Endothelial cell of umbilical vein (primary cell): ENCODE measurements at regions not wholly inside any gene's neighbourhood (a gene's known extent, or its start where the extent isn't known, plus 50 kb on each side); places are given as distances from the start of the nearest gene placed in this dataset.

ENCODE experiments used
- BruUV-seq: library from RNA; stranded (reverse); fragments of 400-500 nt; replicated peaks from 2 replicates; lab custom pipeline; 2021; lab: Mats Ljungman, UMichigan
- CTCF ChIA-PET: fragments of 300-600, 350-600 bp; sonication (Branson Sonifier 250); formaldehyde crosslinking; loops from one replicate; lab custom pipeline; 2021; ENCODE audit warnings: antibody characterized with exemption, inconsistent platforms; lab: Charles Lee
- POLR2A ChIA-PET: fragments of 300-600, 350-600 bp; sonication (Branson Sonifier 250); formaldehyde crosslinking; loops from one replicate; lab custom pipeline; 2021; ENCODE audit warnings: antibody characterized with exemption, inconsistent platforms; lab: Charles Lee
- DNase-seq: peaks from one replicate; pipeline ENCODE4 v3.0.0-alpha.2; 2011; ENCODE audit warnings: low read depth, low spot score
- FAIRE-seq: peaks from 2 replicates; lab custom pipeline; 2011; peaks lifted over from hg19 to GRCh38; lab: Jason Lieb, UNC
- H2AFZ ChIP-seq: 2 replicates; pipeline ENCODE4 v1.6.0; 2012; ENCODE audit warnings: low read depth, low read length, control low read depth, inconsistent platforms
- H3K27ac ChIP-seq: 2 replicates; pipeline ENCODE4 v1.5.1; 2011; ENCODE audit warnings: low read depth, mild to moderate bottlenecking, control low read depth, low read length, moderate library complexity; ENCODE audit not compliant: insufficient read depth
- H3K27me3 ChIP-seq, 2 experiments: 2 replicates each; pipeline versions ENCODE4 v1.6.0 to v1.6.1; 2011; ENCODE audit warnings: low read length in 2 of 2, mixed read lengths in 1 of 2; ENCODE audit not compliant: control insufficient read depth in 2 of 2, insufficient read depth in 2 of 2
- H3K36me3 ChIP-seq, 2 experiments: 2 replicates in 1 of 2; 3 replicates in 1 of 2; pipeline ENCODE4 v1.5.1; 2011; ENCODE audit warnings: low read length in 2 of 2, mild to moderate bottlenecking in 1 of 2, moderate library complexity in 1 of 2; ENCODE audit not compliant: control insufficient read depth in 2 of 2, insufficient read depth in 2 of 2; ENCODE audit errors: extremely low read depth in 1 of 2
- H3K4me1 ChIP-seq: 3 replicates; pipeline ENCODE4 v1.5.1; 2011; ENCODE audit warnings: mild to moderate bottlenecking, low read length; ENCODE audit not compliant: control insufficient read depth, insufficient read depth; ENCODE audit errors: extremely low read depth
- H3K4me2 ChIP-seq: 2 replicates; pipeline ENCODE4 v1.6.1; 2011; ENCODE audit warnings: low read length, control low read depth, mixed read lengths; ENCODE audit not compliant: insufficient read depth
- H3K4me3 ChIP-seq, 3 experiments: fragments of 200-600 bp in 1 of 3; sonication (generic), shearing (Covaris generic) in 1 of 3; replicated peaks in 1 of 3; 2 replicates each; pipeline ENCODE4 v1.5.1; 2011 to 2016; ENCODE audit warnings: control low read depth in 3 of 3, low read length in 3 of 3, mild to moderate bottlenecking in 2 of 3, inconsistent platforms in 1 of 3, low read depth in 1 of 3, moderate library complexity in 1 of 3; ENCODE audit not compliant: insufficient read depth in 1 of 3
- H3K79me2 ChIP-seq: 2 replicates; pipeline ENCODE4 v1.6.0; 2012; ENCODE audit warnings: low read length, inconsistent platforms; ENCODE audit not compliant: control insufficient read depth, insufficient read depth
- H3K9ac ChIP-seq: replicated peaks from 2 replicates; pipeline ENCODE3; 2011; ENCODE audit warnings: low read length, control low read depth; ENCODE audit not compliant: insufficient read depth; ENCODE audit errors: extremely low read depth
- H3K9me1 ChIP-seq: replicated peaks from 3 replicates; pipeline ENCODE4 v1.6.0; 2011; ENCODE audit warnings: mild to moderate bottlenecking, low read length; ENCODE audit not compliant: control insufficient read depth, insufficient read depth; ENCODE audit errors: extremely low read depth
- H3K9me3 ChIP-seq: replicated peaks from 2 replicates; pipeline ENCODE4 v1.5.1; 2012; ENCODE audit warnings: low read length, inconsistent platforms; ENCODE audit not compliant: control insufficient read depth, insufficient read depth
- H4K20me1 ChIP-seq: replicated peaks from 2 replicates; pipeline ENCODE3; 2011; ENCODE audit warnings: mild to moderate bottlenecking, low read length; ENCODE audit not compliant: control insufficient read depth, insufficient read depth; ENCODE audit errors: extremely low read depth
- EZH2 ChIP-seq: IDR thresholded peaks from 2 replicates; pipeline ENCODE4 v1.6.1; 2012; ENCODE audit warnings: borderline replicate concordance, low read depth, mild to moderate bottlenecking, moderate library complexity, low read length, inconsistent platforms; ENCODE audit not compliant: severe bottlenecking
- FOS ChIP-seq: IDR thresholded peaks from 2 replicates; pipeline ENCODE4 v1.6.1; 2011; ENCODE audit warnings: mild to moderate bottlenecking, low read length, moderate library complexity, borderline replicate concordance; ENCODE audit not compliant: insufficient read depth
- GATA2 ChIP-seq: IDR thresholded peaks from 2 replicates; pipeline ENCODE4 v1.7.0; 2011; ENCODE audit warnings: low read depth, mild to moderate bottlenecking, moderate library complexity, mixed read lengths, low read length; ENCODE audit not compliant: insufficient read length, insufficient read depth
- JUN ChIP-seq: IDR thresholded peaks from 2 replicates; pipeline ENCODE4 v1.6.1; 2011; ENCODE audit warnings: borderline replicate concordance, low read depth; ENCODE audit not compliant: insufficient read length, insufficient read depth
- MAX ChIP-seq: IDR thresholded peaks from 2 replicates; pipeline ENCODE4 v1.6.1; 2011; ENCODE audit not compliant: insufficient read depth, insufficient read length
- MYC ChIP-seq: IDR thresholded peaks from one replicate; pipeline ENCODE4 v1.6.1; 2011; ENCODE audit warnings: mild to moderate bottlenecking, low read depth, low read length
- POLR2A ChIP-seq: IDR thresholded peaks from 2 replicates; pipeline ENCODE4 v1.6.1; 2012; ENCODE audit warnings: low read depth, mild to moderate bottlenecking, control low read depth, low read length
- POLR2AphosphoS5 ChIP-seq: IDR thresholded peaks from 2 replicates; pipeline ENCODE4 v1.6.1; 2012; ENCODE audit warnings: low read depth, mild to moderate bottlenecking, control low read depth, low read length, moderate library complexity; ENCODE audit not compliant: insufficient read depth
- dilution Hi-C: fragments of 300-500 bp; cut with MboI; formaldehyde crosslinking; loops from one replicate; pipeline ENCODE4 v1.15.0; 2019; ENCODE audit warnings: low sequenced_read_pairs; ENCODE audit not compliant: extremely low pct_ligation_motif_present
- intact Hi-C: fragments of 100-400 bp; cut with micrococcal nuclease; formaldehyde crosslinking; loops from one replicate; pipeline ENCODE4 v1.10.0; 2022
- TF ChIP-seq, protein P1 (sequence below), 2 donors: IDR thresholded peaks; 1 replicate in 1 of 2; 2 replicates in 1 of 2; pipeline ENCODE4 v1.5.1; 2011; ENCODE audit warnings: low read length in 2 of 2, mild to moderate bottlenecking in 2 of 2, moderate library complexity in 2 of 2, control low read depth in 1 of 2, inconsistent platforms in 1 of 2, low read depth in 1 of 2; ENCODE audit not compliant: insufficient read depth in 1 of 2; ENCODE audit errors: extremely low read depth in 1 of 2

DNA sequence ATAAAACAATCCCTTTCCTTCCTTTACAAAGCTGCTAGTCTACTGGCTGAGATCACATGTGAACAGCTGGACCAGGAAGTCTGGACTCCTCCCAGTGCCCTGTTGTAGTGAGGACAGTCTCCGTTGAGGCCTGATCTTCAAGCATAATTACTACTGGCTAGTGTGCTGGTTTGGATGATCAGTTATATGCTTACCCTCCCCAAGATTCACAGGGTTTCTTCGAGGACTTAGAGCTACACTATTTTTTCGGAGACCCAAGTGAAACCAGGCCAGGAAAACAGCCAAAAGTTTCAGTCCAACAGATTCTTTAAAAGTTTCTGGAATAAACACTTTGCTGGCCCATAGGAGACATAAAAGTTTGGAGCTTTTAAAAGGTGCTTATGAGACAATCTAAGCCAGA, 194.9 kb upstream of the CDH11 start:
- FAIRE-seq (no peak), DNase-seq (no peak)
- H4K20me1 ChIP-seq = no peaks in the 10 kb centered on the region
- no peak overlapping the region for H3K9ac ChIP-seq
- H3K4me2 ChIP-seq = no peak overlapping the region
- H3K9me3 ChIP-seq = no peaks in the 10 kb centered on the region
- BruUV-seq = no TSS peak
- H3K4me1 ChIP-seq = no peaks in the 10 kb centered on the region
- dilution Hi-C loops (no loop called here), intact Hi-C loops (no loop called here)
- H3K27me3 ChIP-seq = no peaks in the 10 kb centered on the region
- POLR2A ChIA-PET = no interaction called here
- TF ChIP-seq GATA2 (no peak), FOS (no peak), MAX (no peak), POLR2AphosphoS5 (no peak), POLR2A (no peak), EZH2 (no peak), MYC (no peak), JUN (no peak)
- TF ChIP-seq, protein P1, sequence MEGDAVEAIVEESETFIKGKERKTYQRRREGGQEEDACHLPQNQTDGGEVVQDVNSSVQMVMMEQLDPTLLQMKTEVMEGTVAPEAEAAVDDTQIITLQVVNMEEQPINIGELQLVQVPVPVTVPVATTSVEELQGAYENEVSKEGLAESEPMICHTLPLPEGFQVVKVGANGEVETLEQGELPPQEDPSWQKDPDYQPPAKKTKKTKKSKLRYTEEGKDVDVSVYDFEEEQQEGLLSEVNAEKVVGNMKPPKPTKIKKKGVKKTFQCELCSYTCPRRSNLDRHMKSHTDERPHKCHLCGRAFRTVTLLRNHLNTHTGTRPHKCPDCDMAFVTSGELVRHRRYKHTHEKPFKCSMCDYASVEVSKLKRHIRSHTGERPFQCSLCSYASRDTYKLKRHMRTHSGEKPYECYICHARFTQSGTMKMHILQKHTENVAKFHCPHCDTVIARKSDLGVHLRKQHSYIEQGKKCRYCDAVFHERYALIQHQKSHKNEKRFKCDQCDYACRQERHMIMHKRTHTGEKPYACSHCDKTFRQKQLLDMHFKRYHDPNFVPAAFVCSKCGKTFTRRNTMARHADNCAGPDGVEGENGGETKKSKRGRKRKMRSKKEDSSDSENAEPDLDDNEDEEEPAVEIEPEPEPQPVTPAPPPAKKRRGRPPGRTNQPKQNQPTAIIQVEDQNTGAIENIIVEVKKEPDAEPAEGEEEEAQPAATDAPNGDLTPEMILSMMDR (IDR thresholded peaks at IDR 0.05; ENCODE audit: extremely low read depth in 1 of 2, insufficient read depth in 1 of 2, low read depth in 1 of 2, low read length in 2 of 2) = no peak
- CTCF ChIA-PET = no interaction called here
- no peaks in the 10 kb centered on the region for H3K79me2 ChIP-seq
- no peak overlapping the region for H2AFZ ChIP-seq
- no peak overlapping the region for H3K4me3 ChIP-seq
- H3K27ac ChIP-seq = no peak overlapping the region
- no peaks in the 10 kb centered on the region for H3K36me3 ChIP-seq
- no peaks in the 10 kb centered on the region for H3K9me1 ChIP-seq
